Right lobe of liver (tissue), 4 donors: ENCODE measurements at regions not wholly inside any gene's neighbourhood (a gene's known extent, or its start where the extent isn't known, plus 50 kb on each side); places are given as distances from the start of the nearest gene placed in this dataset.

Source experiments
- CTCF ChIP-seq, 4 donors: fragments of 200-600 bp in 3 of 4; fragments of 450-650 bp in 1 of 4; IDR thresholded peaks; one replicate each; pipeline versions ENCODE4 v1.5.1 to v1.8.0; 2016 to 2022; ENCODE audit warnings: antibody characterized with exemption in 4 of 4, mild to moderate bottlenecking in 2 of 4
- POLR2A ChIP-seq: fragments of 450-650 bp; IDR thresholded peaks from one replicate; pipeline ENCODE4 v1.6.1; 2017; ENCODE audit warnings: antibody characterized with exemption, mild to moderate bottlenecking
- donor health status: DM: no; HTN: no; CAD: no.
- donor health status: DM: no; HTN: no; CAD: no.
- donor health status: DM: no; HTN: yes; CAD: no.

DNA sequence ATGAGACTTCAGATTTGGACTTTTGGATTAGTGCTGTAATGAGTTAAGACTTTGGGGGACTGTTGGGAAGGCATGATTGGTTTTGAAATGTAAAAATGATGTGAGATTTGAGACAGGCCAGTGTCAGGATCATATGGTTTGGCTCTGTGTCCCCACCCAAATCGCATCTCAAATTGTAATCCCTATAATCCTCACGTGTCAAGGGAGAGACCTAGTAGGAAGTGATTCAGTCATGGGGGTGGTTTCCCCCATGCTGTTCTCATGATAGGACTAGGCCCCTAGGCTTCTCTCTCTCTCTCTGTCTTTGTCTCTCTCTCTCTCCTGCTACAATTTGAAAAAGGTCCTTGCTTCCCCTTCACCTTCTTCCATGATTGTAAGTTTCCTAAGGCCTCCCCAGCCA lies 473.3 kb upstream of the CD180 start:
- TF ChIP-seq POLR2A, result no peak
- no peak for TF ChIP-seq CTCF (IDR thresholded peaks at IDR 0.05)
